ENCODE measurements at regions not wholly inside any gene's neighbourhood (a gene's known extent, or its start where the extent isn't known, plus 50 kb on each side); places are given as distances from the start of the nearest gene placed in this dataset.

DNA sequence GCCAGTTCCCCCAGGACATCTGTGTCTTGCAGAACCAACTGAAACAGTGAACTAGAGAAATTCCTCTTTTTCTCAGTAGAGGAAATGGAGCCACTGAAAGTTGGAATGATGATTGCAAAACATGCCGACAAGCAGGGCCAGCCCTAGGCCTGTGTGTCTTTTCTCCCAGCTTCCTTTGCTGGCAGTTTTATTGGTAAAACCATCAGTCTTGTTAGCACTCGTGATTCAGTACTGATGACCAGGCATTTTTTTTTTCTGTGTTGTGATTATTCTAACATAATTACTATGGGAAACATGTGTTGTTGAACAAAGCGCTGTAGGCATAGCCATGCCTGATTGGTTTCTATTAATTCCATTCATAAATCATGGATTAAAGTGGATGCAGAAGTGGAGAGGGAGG lies 620.7 kb downstream of the AACS start:
- Histone ChIP-seq H3K27me3 (ENCODE audit: control insufficient read depth, insufficient read depth, low read length) (no peaks in the 10 kb centered on the region), H3K36me3 (ENCODE audit: control insufficient read depth, insufficient read depth, low read length) (no peaks in the 10 kb centered on the region), H3K4me3 (ENCODE audit: low read depth, low read length) (no peak overlapping the region)
- DNase-seq (ENCODE audit: low read depth): no peak
- TF ChIP-seq, protein P1, sequence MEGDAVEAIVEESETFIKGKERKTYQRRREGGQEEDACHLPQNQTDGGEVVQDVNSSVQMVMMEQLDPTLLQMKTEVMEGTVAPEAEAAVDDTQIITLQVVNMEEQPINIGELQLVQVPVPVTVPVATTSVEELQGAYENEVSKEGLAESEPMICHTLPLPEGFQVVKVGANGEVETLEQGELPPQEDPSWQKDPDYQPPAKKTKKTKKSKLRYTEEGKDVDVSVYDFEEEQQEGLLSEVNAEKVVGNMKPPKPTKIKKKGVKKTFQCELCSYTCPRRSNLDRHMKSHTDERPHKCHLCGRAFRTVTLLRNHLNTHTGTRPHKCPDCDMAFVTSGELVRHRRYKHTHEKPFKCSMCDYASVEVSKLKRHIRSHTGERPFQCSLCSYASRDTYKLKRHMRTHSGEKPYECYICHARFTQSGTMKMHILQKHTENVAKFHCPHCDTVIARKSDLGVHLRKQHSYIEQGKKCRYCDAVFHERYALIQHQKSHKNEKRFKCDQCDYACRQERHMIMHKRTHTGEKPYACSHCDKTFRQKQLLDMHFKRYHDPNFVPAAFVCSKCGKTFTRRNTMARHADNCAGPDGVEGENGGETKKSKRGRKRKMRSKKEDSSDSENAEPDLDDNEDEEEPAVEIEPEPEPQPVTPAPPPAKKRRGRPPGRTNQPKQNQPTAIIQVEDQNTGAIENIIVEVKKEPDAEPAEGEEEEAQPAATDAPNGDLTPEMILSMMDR (IDR thresholded peaks at IDR 0.05; ENCODE audit: insufficient read depth, low read length, poor library complexity, severe bottlenecking): no peak

DNA sequence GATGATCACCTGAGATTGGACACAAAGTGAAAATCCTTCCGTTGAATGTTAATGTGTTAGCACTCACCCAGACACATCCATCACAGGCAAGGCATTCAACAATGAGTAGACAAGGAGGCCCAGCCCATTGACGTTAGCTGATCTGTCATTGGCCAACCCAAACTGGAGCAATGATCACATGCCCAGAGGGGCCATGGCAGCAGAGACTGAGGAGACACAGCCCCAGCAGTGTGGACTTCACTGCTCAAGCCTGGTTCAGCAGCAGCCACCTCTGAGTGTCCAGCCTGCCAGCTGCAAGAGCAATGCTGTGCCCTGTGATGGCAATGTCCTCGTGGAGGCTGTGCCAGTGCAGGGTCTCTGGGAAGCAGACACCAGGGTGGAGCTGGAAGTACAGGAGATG lies 622.2 kb downstream of the AACS start:
- H3K36me3 ChIP-seq (ENCODE audit: control insufficient read depth, insufficient read depth, low read length): no peaks in the 10 kb centered on the region
- H3K27me3 ChIP-seq (ENCODE audit: control insufficient read depth, insufficient read depth, low read length): no peaks in the 10 kb centered on the region
- no peak overlapping the region for H3K4me3 ChIP-seq (ENCODE audit: low read depth, low read length)
- no peak for DNase-seq (ENCODE audit: low read depth)
- TF ChIP-seq, protein P1 (IDR thresholded peaks at IDR 0.05; ENCODE audit: insufficient read depth, low read length, poor library complexity, severe bottlenecking): no peak

DNA sequence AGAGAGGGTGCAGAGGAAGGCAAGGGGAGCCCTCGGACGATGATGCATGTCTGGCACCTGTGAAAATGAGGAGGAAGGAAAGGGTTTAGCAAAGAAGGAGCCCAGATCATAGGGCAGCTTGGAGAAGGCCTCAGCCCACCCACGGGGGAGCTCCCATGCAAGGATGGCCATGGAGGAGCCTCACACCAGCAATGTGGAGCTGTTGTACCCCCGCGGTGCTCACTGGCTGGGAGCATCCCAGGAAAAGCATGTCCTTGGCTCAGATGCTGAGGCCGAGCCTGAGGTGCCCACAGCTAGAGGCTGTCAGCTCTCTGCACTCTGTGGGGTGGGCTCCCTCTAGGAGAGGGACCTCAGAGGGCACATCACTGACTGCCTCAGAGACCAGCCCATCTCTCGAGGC lies 622.6 kb downstream of the AACS start:
- TF ChIP-seq, protein P1 (IDR thresholded peaks at IDR 0.05; ENCODE audit: insufficient read depth, low read length, poor library complexity, severe bottlenecking): no peak
- Histone ChIP-seq H3K4me3 (ENCODE audit: low read depth, low read length) (no peak overlapping the region), H3K36me3 (ENCODE audit: control insufficient read depth, insufficient read depth, low read length) (no peaks in the 10 kb centered on the region), H3K27me3 (ENCODE audit: control insufficient read depth, insufficient read depth, low read length) (no peaks in the 10 kb centered on the region)
- DNase-seq (ENCODE audit: low read depth): no peak

DNA sequence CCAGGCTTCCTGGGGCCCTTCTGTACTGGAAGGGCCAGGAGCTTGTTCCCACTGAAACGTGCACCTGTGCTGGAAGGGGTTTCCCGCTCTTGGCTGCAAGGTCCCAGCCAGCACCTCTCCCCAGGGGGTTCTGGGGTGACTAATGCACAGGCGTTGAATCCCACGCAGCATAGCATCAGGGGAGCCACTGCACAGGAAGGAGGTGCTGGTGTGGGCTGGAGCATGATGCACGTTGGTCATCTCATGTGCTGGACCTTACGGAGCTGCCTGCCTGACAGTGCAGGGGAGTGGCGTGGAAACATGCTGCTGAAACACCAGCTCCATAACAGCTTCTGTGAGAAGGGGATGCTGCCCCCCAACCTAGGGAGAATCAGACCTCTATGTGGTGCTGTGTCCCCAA lies 623.0 kb downstream of the AACS start:
- TF ChIP-seq, protein P1 (IDR thresholded peaks at IDR 0.05; ENCODE audit: insufficient read depth, low read length, poor library complexity, severe bottlenecking): no peak
- H3K27me3 ChIP-seq (ENCODE audit: control insufficient read depth, insufficient read depth, low read length): no peaks in the 10 kb centered on the region
- H3K4me3 ChIP-seq (ENCODE audit: low read depth, low read length): no peak overlapping the region
- no peaks in the 10 kb centered on the region for H3K36me3 ChIP-seq (ENCODE audit: control insufficient read depth, insufficient read depth, low read length)
- no peak for DNase-seq (ENCODE audit: low read depth)

DNA sequence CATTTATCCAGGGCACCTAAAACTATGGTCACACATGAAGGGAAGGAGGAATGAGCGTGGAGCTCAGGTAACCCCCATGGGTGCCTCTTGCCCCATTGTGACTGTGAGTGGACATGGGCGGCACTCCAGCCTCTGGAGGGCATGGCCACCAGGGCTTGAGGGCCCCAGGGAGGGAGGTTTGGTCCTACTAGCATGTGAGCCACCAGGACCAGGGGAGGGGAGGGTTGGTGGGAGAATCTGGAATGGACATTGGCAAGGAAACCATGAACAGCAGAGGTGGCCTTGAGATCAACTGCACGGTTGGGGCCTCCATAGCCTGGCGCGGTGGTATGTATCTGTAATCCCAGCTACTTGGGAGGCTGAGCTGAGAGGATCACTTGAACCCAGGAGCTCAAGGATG lies 623.6 kb downstream of the AACS start:
- no peaks in the 10 kb centered on the region for H3K27me3 ChIP-seq (ENCODE audit: control insufficient read depth, insufficient read depth, low read length)
- no peaks in the 10 kb centered on the region for H3K36me3 ChIP-seq (ENCODE audit: control insufficient read depth, insufficient read depth, low read length)
- H3K4me3 ChIP-seq (ENCODE audit: low read depth, low read length): no peak overlapping the region
- TF ChIP-seq, protein P1 (IDR thresholded peaks at IDR 0.05; ENCODE audit: insufficient read depth, low read length, poor library complexity, severe bottlenecking): no peak
- no peak for DNase-seq (ENCODE audit: low read depth)

DNA sequence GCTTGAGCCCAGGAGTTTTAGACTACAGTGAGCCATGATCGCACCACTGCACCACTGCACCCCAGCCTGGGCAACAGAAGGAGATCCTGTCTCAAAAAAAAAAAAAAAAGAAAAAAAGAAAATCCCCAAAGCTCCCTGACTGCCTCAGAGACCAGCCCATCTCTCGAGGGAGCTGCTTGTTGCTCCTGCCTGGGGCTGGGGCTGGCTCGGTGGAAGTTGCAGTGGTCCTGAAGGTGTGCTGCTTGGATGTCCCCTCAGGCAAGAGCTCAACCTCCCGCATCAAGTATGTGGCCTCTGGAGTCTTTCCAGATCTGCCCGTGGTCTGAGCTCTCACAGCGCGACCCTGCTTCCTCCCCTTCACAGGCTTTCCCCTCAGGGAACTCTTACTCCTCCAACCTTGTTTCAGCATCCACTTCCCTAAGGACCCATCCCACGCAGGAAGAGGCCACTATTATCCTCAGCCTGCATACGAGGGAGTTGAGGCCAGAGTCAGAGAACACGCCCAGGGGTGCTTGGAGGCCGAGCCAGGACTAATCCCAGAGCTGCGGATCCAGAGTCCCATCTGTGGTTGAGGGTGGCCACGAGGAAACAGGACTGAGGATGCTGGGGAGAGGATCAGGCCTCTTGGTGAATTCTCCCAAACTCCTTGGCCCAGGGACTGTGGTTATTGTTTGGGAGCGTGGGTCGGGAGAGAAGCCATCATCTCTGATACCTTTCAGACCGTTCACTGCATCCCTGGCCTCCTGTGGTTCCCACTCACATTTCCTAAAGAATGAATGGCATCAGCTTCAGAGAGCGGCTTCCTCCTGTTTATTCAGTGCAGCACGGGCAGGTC lies 624.6 kb downstream of the AACS start:
- H3K36me3 ChIP-seq (ENCODE audit: control insufficient read depth, insufficient read depth, low read length): no peaks in the 10 kb centered on the region
- no peak for DNase-seq (ENCODE audit: low read depth)
- no peaks in the 10 kb centered on the region for H3K27me3 ChIP-seq (ENCODE audit: control insufficient read depth, insufficient read depth, low read length)
- no peak overlapping the region for H3K4me3 ChIP-seq (ENCODE audit: low read depth, low read length)
- TF ChIP-seq, protein P1 (IDR thresholded peaks at IDR 0.05; ENCODE audit: insufficient read depth, low read length, poor library complexity, severe bottlenecking): no peak
